H9 (cell line): ENCODE measurements at regions not wholly inside any gene's neighbourhood (a gene's known extent, or its start where the extent isn't known, plus 50 kb on each side); places are given as distances from the start of the nearest gene placed in this dataset.

Experiments
- DNase-seq: peaks from one replicate; pipeline ENCODE4 v3.0.0-alpha.2; 2017
- H2AFZ ChIP-seq: one replicate; pipeline ENCODE4 v1.6.1; 2013; ENCODE audit warnings: mild to moderate bottlenecking, low read length, control low read depth, moderate library complexity
- H2AK5ac ChIP-seq: 2 replicates; pipeline ENCODE4 v1.6.1; 2013; ENCODE audit warnings: low read length, control low read depth, mixed read lengths; ENCODE audit not compliant: insufficient read length
- H2BK120ac ChIP-seq: one replicate; pipeline ENCODE4 v1.6.1; 2013; ENCODE audit warnings: low read depth, mild to moderate bottlenecking, low read length, control low read depth, inconsistent platforms; ENCODE audit not compliant: poor library complexity, severe bottlenecking
- H2BK12ac ChIP-seq: 2 replicates; pipeline ENCODE4 v1.6.1; 2013; ENCODE audit warnings: low read length, control low read depth, mixed read lengths, low read depth; ENCODE audit not compliant: insufficient read length
- H2BK15ac ChIP-seq: 2 replicates; pipeline ENCODE4 v1.6.1; 2013; ENCODE audit warnings: low read depth, low read length, control low read depth
- H2BK20ac ChIP-seq: one replicate; pipeline ENCODE4 v1.6.1; 2013; ENCODE audit warnings: low read depth, mild to moderate bottlenecking, low read length, control low read depth, inconsistent platforms; ENCODE audit not compliant: poor library complexity, severe bottlenecking
- H2BK5ac ChIP-seq: 2 replicates; pipeline ENCODE4 v1.6.1; 2013; ENCODE audit warnings: low read length, control low read depth, mixed read lengths; ENCODE audit not compliant: insufficient read length
- H3K14ac ChIP-seq: 2 replicates; pipeline ENCODE4 v1.6.1; 2013; ENCODE audit warnings: low read length, control low read depth; ENCODE audit not compliant: insufficient read depth
- H3K18ac ChIP-seq: 2 replicates; pipeline ENCODE4 v1.6.1; 2013; ENCODE audit warnings: low read depth, mild to moderate bottlenecking, mixed read lengths, low read length, control low read depth; ENCODE audit not compliant: insufficient read length
- H3K23ac ChIP-seq: 2 replicates; pipeline ENCODE4 v1.6.1; 2013; ENCODE audit warnings: low read length, control low read depth, mixed read lengths, low read depth; ENCODE audit not compliant: insufficient read length
- H3K23me2 ChIP-seq: 2 replicates; pipeline ENCODE4 v1.6.1; 2013; ENCODE audit warnings: low read depth, mild to moderate bottlenecking, mixed read lengths, low read length, control low read depth; ENCODE audit not compliant: insufficient read length, poor library complexity, severe bottlenecking
- H3K27ac ChIP-seq: 2 replicates; pipeline ENCODE4 v1.5.1; 2013; ENCODE audit warnings: low read length, control low read depth, mixed read lengths, low read depth; ENCODE audit not compliant: insufficient read length
- H3K27me3 ChIP-seq: 2 replicates; pipeline ENCODE4 v1.6.1; 2013; ENCODE audit warnings: low read length, control low read depth, inconsistent platforms; ENCODE audit not compliant: insufficient read depth
- H3K4ac ChIP-seq: 2 replicates; pipeline ENCODE4 v1.6.1; 2013; ENCODE audit warnings: low read depth, mild to moderate bottlenecking, control low read depth, inconsistent platforms, low read length, moderate library complexity
- H3K4me1 ChIP-seq: 2 replicates; pipeline ENCODE4 v1.6.1; 2013; ENCODE audit warnings: low read length, control low read depth, inconsistent platforms; ENCODE audit not compliant: insufficient read depth
- H3K4me2 ChIP-seq: 2 replicates; pipeline ENCODE4 v1.6.1; 2013; ENCODE audit warnings: low read length, control low read depth, mixed read lengths; ENCODE audit not compliant: insufficient read length, insufficient read depth
- H3K56ac ChIP-seq: 2 replicates; pipeline ENCODE4 v1.6.1; 2013; ENCODE audit warnings: low read depth, mild to moderate bottlenecking, mixed read lengths, low read length, control low read depth; ENCODE audit not compliant: insufficient read length
- H3K79me1 ChIP-seq: 2 replicates; pipeline ENCODE4 v1.6.1; 2013; ENCODE audit warnings: low read depth, mild to moderate bottlenecking, moderate library complexity, low read length, control low read depth, inconsistent platforms; ENCODE audit not compliant: insufficient read depth, poor library complexity, severe bottlenecking
- H3K79me2 ChIP-seq: 2 replicates; pipeline ENCODE4 v1.6.1; 2013; ENCODE audit warnings: low read length, control low read depth, inconsistent platforms; ENCODE audit not compliant: insufficient read depth
- H3K9ac ChIP-seq: 2 replicates; pipeline ENCODE4 v1.6.1; 2013; ENCODE audit warnings: low read length, control low read depth, mixed read lengths; ENCODE audit not compliant: insufficient read length; ENCODE audit errors: extremely low read depth
- H3K9me3 ChIP-seq: one replicate; pipeline ENCODE4 v1.6.1; 2013; ENCODE audit warnings: low read depth, low read length, inconsistent platforms; ENCODE audit not compliant: control insufficient read depth
- H3T11ph ChIP-seq: one replicate; pipeline ENCODE4 v1.6.1; 2013; ENCODE audit warnings: mild to moderate bottlenecking, low read length, control low read depth, inconsistent platforms
- H4K20me1 ChIP-seq: one replicate; pipeline ENCODE4 v1.6.1; 2013; ENCODE audit not compliant: control insufficient read depth, insufficient read length, insufficient read depth
- H4K5ac ChIP-seq: 2 replicates; pipeline ENCODE4 v1.6.1; 2013; ENCODE audit warnings: low read depth, mild to moderate bottlenecking, mixed read lengths, low read length, control low read depth; ENCODE audit not compliant: insufficient read length
- H4K8ac ChIP-seq: replicated peaks from 2 replicates; pipeline ENCODE4 v1.6.1; 2013; ENCODE audit warnings: low read length, control low read depth, mixed read lengths, low read depth; ENCODE audit not compliant: insufficient read length
- H4K91ac ChIP-seq: 2 replicates; pipeline ENCODE4 v1.6.1; 2013; ENCODE audit warnings: low read depth, mild to moderate bottlenecking, moderate library complexity, mixed read lengths, low read length, control low read depth; ENCODE audit not compliant: insufficient read length
- H3K27ac Mint-ChIP-seq, 3 experiments: 2 replicates in 2 of 3; 3 replicates in 1 of 3; pipeline ENCODE4 v1.8.0; 2020 to 2021; ENCODE audit warnings: mixed read lengths in 3 of 3, mild to moderate bottlenecking in 1 of 3, moderate library complexity in 1 of 3
- H3K27me3 Mint-ChIP-seq: 2 replicates; pipeline ENCODE4 v1.8.0; 2021; ENCODE audit warnings: low read depth, mild to moderate bottlenecking, moderate library complexity, mixed read lengths
- H3K36me3 Mint-ChIP-seq, 3 experiments: 2 replicates in 2 of 3; 3 replicates in 1 of 3; pipeline ENCODE4 v1.8.0; 2020 to 2021; ENCODE audit warnings: low read depth in 3 of 3, mixed read lengths in 3 of 3; ENCODE audit not compliant: insufficient read depth in 1 of 3
- H3K4me1 Mint-ChIP-seq, 2 experiments: 2 replicates each; pipeline ENCODE4 v1.8.0; 2020; ENCODE audit warnings: mixed read lengths in 2 of 2
- H3K4me3 Mint-ChIP-seq, 2 experiments: 2 replicates in 1 of 2; 3 replicates in 1 of 2; pipeline ENCODE4 v1.8.0; 2020 to 2021; ENCODE audit warnings: mild to moderate bottlenecking in 2 of 2, mixed read lengths in 2 of 2, moderate library complexity in 1 of 2
- H3K9me3 Mint-ChIP-seq, 2 experiments: 2 replicates in 1 of 2; 3 replicates in 1 of 2; pipeline ENCODE4 v1.8.0; 2020; ENCODE audit warnings: mild to moderate bottlenecking in 2 of 2, mixed read lengths in 2 of 2, moderate library complexity in 1 of 2
- TF ChIP-seq, protein P1 (sequence below): fragments of 200-600 bp; sonication (generic); conservative IDR thresholded peaks from 3 replicates; pipeline ENCODE4 v1.8.0; 2021; ENCODE audit warnings: antibody characterized with exemption, mild to moderate bottlenecking

DNA sequence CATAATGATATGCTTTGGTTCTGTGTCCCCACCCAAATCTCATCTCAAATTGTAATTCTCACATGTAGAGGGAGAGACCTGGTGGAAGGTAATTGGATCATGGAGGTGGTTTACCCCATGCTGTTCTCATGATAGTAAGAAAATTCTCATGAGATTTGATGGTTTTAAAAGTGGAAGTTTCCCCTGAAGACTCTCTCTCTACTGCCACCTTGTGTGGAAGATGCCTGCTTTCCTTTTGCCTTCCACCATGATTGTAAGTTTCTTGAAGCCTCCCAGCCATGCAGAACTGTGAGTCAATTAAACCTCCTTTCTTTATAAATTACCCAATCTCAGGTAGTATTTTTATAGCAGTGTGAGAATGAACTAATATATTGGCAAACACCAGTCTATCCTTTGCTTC, 260.4 kb upstream of the PPFIA2 start:
- H3T11ph ChIP-seq: no peak overlapping the region
- no peaks in the 10 kb centered on the region for H3K9me3 ChIP-seq
- no peak overlapping the region for H4K8ac ChIP-seq
- H3K56ac ChIP-seq: no peak overlapping the region
- H2BK12ac ChIP-seq: no peak overlapping the region
- H2AK5ac ChIP-seq: no peak overlapping the region
- no peak overlapping the region for H2BK15ac ChIP-seq
- TF ChIP-seq, protein P1, sequence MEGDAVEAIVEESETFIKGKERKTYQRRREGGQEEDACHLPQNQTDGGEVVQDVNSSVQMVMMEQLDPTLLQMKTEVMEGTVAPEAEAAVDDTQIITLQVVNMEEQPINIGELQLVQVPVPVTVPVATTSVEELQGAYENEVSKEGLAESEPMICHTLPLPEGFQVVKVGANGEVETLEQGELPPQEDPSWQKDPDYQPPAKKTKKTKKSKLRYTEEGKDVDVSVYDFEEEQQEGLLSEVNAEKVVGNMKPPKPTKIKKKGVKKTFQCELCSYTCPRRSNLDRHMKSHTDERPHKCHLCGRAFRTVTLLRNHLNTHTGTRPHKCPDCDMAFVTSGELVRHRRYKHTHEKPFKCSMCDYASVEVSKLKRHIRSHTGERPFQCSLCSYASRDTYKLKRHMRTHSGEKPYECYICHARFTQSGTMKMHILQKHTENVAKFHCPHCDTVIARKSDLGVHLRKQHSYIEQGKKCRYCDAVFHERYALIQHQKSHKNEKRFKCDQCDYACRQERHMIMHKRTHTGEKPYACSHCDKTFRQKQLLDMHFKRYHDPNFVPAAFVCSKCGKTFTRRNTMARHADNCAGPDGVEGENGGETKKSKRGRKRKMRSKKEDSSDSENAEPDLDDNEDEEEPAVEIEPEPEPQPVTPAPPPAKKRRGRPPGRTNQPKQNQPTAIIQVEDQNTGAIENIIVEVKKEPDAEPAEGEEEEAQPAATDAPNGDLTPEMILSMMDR: peak; percentile 68
- no peaks in the 10 kb centered on the region for H3K23me2 ChIP-seq
- no peak overlapping the region for H4K91ac ChIP-seq
- H3K27me3 Mint-ChIP-seq: no peaks in the 10 kb centered on the region
- H3K36me3 Mint-ChIP-seq: peaks cover 0 to 5% (median 3%) of the 10 kb centered on the region in 3 experiments; a peak in 2 of 7 replicates
- H3K79me1 ChIP-seq: no peaks in the 10 kb centered on the region
- H3K4me2 ChIP-seq: no peak overlapping the region
- no peak overlapping the region for H3K9ac ChIP-seq
- H3K27me3 ChIP-seq: no peaks in the 10 kb centered on the region
- no peaks in the 10 kb centered on the region for H3K4me1 ChIP-seq
- no peak overlapping the region for H3K18ac ChIP-seq
- H3K9me3 Mint-ChIP-seq: peaks cover 4 to 15% of the 10 kb centered on the region in 2 experiments; a peak in 4 of 5 replicates
- DNase-seq: no peak
- no peaks in the 10 kb centered on the region for H3K4me1 Mint-ChIP-seq
- no peak overlapping the region for H4K5ac ChIP-seq
- no peaks in the 10 kb centered on the region for H4K20me1 ChIP-seq
- no peaks in the 10 kb centered on the region for H3K79me2 ChIP-seq
- H2AFZ ChIP-seq: no peak overlapping the region
- no peak overlapping the region for H2BK20ac ChIP-seq
- no peak overlapping the region for H3K4me3 Mint-ChIP-seq
- no peak overlapping the region for H3K23ac ChIP-seq
- no peak overlapping the region for H3K14ac ChIP-seq
- H3K27ac ChIP-seq: no peak overlapping the region
- no peak overlapping the region for H2BK120ac ChIP-seq
- no peak overlapping the region for H3K4ac ChIP-seq
- no peak overlapping the region for H2BK5ac ChIP-seq
- no peak overlapping the region for H3K27ac Mint-ChIP-seq
